ENCODE measurements at regions not wholly inside any gene's neighbourhood (a gene's known extent, or its start where the extent isn't known, plus 50 kb on each side); places are given as distances from the start of the nearest gene placed in this dataset.

- no peaks in the 10 kb centered on the region for H3K23me2 ChIP-seq (ENCODE audit: insufficient read length, low read depth, low read length, poor library complexity, severe bottlenecking)
- no peak overlapping the region for H3K27ac ChIP-seq (ENCODE audit: insufficient read length, low read depth, low read length)
- Mint-ChIP-seq H3K27ac (0 out of 7 replicates have a peak overlapping the region, but pooled peaks of 1 of the 3 experiments have one; percentile 39), H3K36me3 (ENCODE audit: insufficient read depth in 1 of 3, low read depth in 3 of 3) (peaks cover 0 to 21% (median 0%) of the 10 kb centered on the region in 3 experiments; a peak in 3 of 7 replicates), H3K9me3 (peaks cover 5 to 13% of the 10 kb centered on the region in 2 experiments; a peak in 4 of 5 replicates), H3K27me3 (ENCODE audit: low read depth) (no peaks in the 10 kb centered on the region), H3K4me1 (no peaks in the 10 kb centered on the region), H3K4me3 (no peak overlapping the region)
- H2BK12ac ChIP-seq (ENCODE audit: insufficient read length, low read depth, low read length), result no peak overlapping the region
- H3K18ac ChIP-seq (ENCODE audit: insufficient read length, low read depth, low read length), result no peak overlapping the region
- no peaks in the 10 kb centered on the region for H3K4me1 ChIP-seq (ENCODE audit: insufficient read depth, low read length)
- no peak overlapping the region for H2AFZ ChIP-seq (ENCODE audit: low read length)
- no peak overlapping the region for H3K23ac ChIP-seq (ENCODE audit: insufficient read length, low read depth, low read length)
- no peak overlapping the region for H3K9ac ChIP-seq (ENCODE audit: extremely low read depth, insufficient read length, low read length)
- no peak overlapping the region for H4K91ac ChIP-seq (ENCODE audit: insufficient read length, low read depth, low read length)
- H4K8ac ChIP-seq (replicated peaks; ENCODE audit: insufficient read length, low read depth, low read length), result no peak overlapping the region
- H3K4ac ChIP-seq (ENCODE audit: low read depth, low read length), result no peak overlapping the region
- no peak overlapping the region for H4K5ac ChIP-seq (ENCODE audit: insufficient read length, low read depth, low read length)
- no peak overlapping the region for H2BK20ac ChIP-seq (ENCODE audit: low read depth, low read length, poor library complexity, severe bottlenecking)
- H2AK5ac ChIP-seq (ENCODE audit: insufficient read length, low read length), result no peak overlapping the region
- no peak overlapping the region for H3T11ph ChIP-seq (ENCODE audit: low read length)
- no peak overlapping the region for H3K56ac ChIP-seq (ENCODE audit: insufficient read length, low read depth, low read length)
- H3K27me3 ChIP-seq (ENCODE audit: insufficient read depth, low read length), result no peaks in the 10 kb centered on the region
- no peaks in the 10 kb centered on the region for H3K9me3 ChIP-seq (ENCODE audit: control insufficient read depth, low read depth, low read length)
- no CpG with 5 or more reads among the region's 8 CpGs for WGBS (ENCODE audit: extremely low coverage, insufficient read length, low lambda C conversion rate)
- no peak overlapping the region for H2BK5ac ChIP-seq (ENCODE audit: insufficient read length, low read length)
- H2BK15ac ChIP-seq (ENCODE audit: low read depth, low read length), result no peak overlapping the region
- H4K20me1 ChIP-seq (ENCODE audit: control insufficient read depth, insufficient read depth, insufficient read length), result no peaks in the 10 kb centered on the region
- no peak overlapping the region for H2BK120ac ChIP-seq (ENCODE audit: low read depth, low read length, poor library complexity, severe bottlenecking)
- no peak overlapping the region for H3K14ac ChIP-seq (ENCODE audit: insufficient read depth, low read length)
- H3K4me2 ChIP-seq (ENCODE audit: insufficient read depth, insufficient read length, low read length), result no peak overlapping the region
- no peaks in the 10 kb centered on the region for H3K79me2 ChIP-seq (ENCODE audit: insufficient read depth, low read length)
- TF ChIP-seq CTCF (conservative IDR thresholded peaks at IDR 0.05), result no peak
- DNase-seq, result no peak
- H3K79me1 ChIP-seq (ENCODE audit: insufficient read depth, low read depth, low read length, poor library complexity, severe bottlenecking), result no peaks in the 10 kb centered on the region
Observed at GRCh38 chr6:164214066-164214465, 799.5 kb downstream of the QKI start.

Data from H9 (cell line).